Right lobe of liver (tissue), 4 donors: ENCODE measurements at regions not wholly inside any gene's neighbourhood (a gene's known extent, or its start where the extent isn't known, plus 50 kb on each side); places are given as distances from the start of the nearest gene placed in this dataset.

ENCODE experiments used
- CTCF ChIP-seq, 4 donors: fragments of 200-600 bp in 3 of 4; fragments of 450-650 bp in 1 of 4; IDR thresholded peaks; one replicate each; pipeline versions ENCODE4 v1.5.1 to v1.8.0; 2016 to 2022; ENCODE audit warnings: antibody characterized with exemption in 4 of 4, mild to moderate bottlenecking in 2 of 4
- POLR2A ChIP-seq: fragments of 450-650 bp; IDR thresholded peaks from one replicate; pipeline ENCODE4 v1.6.1; 2017; ENCODE audit warnings: antibody characterized with exemption, mild to moderate bottlenecking
- donor health status: DM: no; HTN: no; CAD: no.
- donor health status: DM: no; HTN: no; CAD: no.
- donor health status: DM: no; HTN: yes; CAD: no.

DNA sequence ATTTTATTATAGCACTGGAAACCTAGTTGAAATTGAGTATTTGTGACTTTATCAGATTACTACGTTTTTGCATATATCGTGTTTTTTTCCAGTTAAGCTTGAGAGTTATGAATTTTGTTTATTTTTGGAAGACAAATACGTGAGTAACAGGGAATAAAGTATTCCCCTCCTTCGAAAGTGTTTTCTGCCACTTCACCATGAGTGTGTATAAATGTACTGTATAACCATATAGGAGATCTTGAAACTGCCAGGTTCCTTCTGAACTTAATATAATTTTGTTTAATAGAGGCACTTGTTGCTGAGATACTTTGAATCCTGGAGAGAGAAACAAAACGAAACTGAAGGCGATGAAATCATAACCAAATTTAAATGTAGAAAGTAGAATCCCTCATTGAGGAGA lies 1004.4 kb upstream of the ZEB2 start:
- no peak for TF ChIP-seq CTCF (IDR thresholded peaks at IDR 0.05)
- TF ChIP-seq POLR2A: no peak
